ENCODE measurements at regions not wholly inside any gene's neighbourhood (a gene's known extent, or its start where the extent isn't known, plus 50 kb on each side); places are given as distances from the start of the nearest gene placed in this dataset.

DNA sequence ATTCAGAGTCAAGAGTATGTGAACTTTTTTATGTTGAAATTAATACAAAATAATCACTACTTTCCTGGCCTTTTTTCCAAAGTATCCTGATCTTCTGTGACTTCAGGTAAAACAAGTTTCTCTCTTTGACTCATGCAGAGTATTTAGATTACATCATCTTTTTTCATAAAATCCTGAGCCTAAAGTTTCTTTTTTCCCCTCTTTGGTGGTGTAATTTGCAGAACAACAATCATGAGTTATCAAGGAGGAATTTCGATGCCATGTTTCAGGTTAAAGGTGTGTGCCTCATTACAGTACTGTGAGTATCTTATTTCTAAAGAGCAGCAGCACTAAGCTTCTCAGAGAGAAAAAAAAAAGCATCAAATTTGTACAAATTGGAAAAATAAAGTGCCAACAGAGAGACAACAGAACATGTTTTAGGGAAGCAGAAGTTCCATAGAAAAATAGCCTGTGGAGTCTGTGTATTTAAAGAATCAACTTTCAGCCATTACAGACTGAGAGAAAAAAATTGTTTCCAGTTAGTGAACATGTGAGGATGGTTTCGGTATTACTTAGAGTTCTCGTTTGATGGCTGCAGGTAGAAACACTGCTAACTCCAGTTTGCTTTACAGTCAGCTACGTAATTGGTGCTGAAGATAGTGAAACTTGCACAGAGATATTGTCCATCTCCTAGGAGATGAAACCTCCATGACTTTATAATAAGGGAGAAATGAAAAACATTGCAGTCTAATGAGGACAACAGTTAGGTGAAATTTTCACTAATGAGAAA is 78.1 kb upstream of the PCDH9 start:
- H2BK5ac ChIP-seq (ENCODE audit: low read depth, low read length) = no peak overlapping the region
- no peak overlapping the region for H2BK20ac ChIP-seq (ENCODE audit: low read length)
- H4K20me1 ChIP-seq (replicated peaks in 1 of 2; ENCODE audit: control insufficient read depth in 1 of 2, insufficient read depth in 2 of 2, low read length in 2 of 2) = no peaks in the 10 kb centered on the region
- no peak overlapping the region for H3K4me3 ChIP-seq (ENCODE audit: extremely low read depth in 1 of 4, insufficient read depth in 2 of 4, low read depth in 3 of 4, low read length in 4 of 4)
- H3K4ac ChIP-seq (replicated peaks; ENCODE audit: insufficient read length, low read depth, low read length) = no peak overlapping the region
- no peak overlapping the region for H3K14ac ChIP-seq (ENCODE audit: insufficient read length)
- H2BK120ac ChIP-seq (replicated peaks; ENCODE audit: low read depth, low read length) = no peak overlapping the region
- no peaks in the 10 kb centered on the region for H3K36me3 ChIP-seq (ENCODE audit: control insufficient read depth in 2 of 4, insufficient read depth in 4 of 4, low read length in 3 of 4)
- ChIA-PET POLR2A (ENCODE audit: partially characterized antibody) (no interaction called here), CTCF (ENCODE audit: partially characterized antibody) (no interaction called here)
- no peak overlapping the region for H2BK15ac ChIP-seq (ENCODE audit: low read length)
- DNase-seq (ENCODE audit: low read depth in 1 of 2, low spot score in 2 of 2) (no peak), FAIRE-seq (no peak)
- no peak overlapping the region for H3K56ac ChIP-seq (replicated peaks; ENCODE audit: insufficient read length, low read depth, low read length)
- 87% methylated on average over 4 of the region's 4 CpGs; no CpG with 5 or more reads in 1 of the 2 experiments for WGBS, 2 experiments (ENCODE audit: extremely low coverage in 1 of 2, insufficient coverage in 1 of 2, insufficient read length in 1 of 2, insufficient replicate concordance in 2 of 2, low coverage in 1 of 2, low lambda C conversion rate in 2 of 2, missing lambda C conversion rate in 1 of 2)
- no peak overlapping the region for H3K27ac ChIP-seq (ENCODE audit: low read depth, low read length)
- H3K9ac ChIP-seq (replicated peaks in 1 of 4; ENCODE audit: extremely low read depth in 1 of 4, low read depth in 3 of 4, low read length in 3 of 4) = no peak overlapping the region
- H3K4me2 ChIP-seq (ENCODE audit: insufficient read depth in 1 of 2, low read depth in 2 of 2, low read length in 2 of 2) = no peak overlapping the region
- no peak overlapping the region for H2AK5ac ChIP-seq (ENCODE audit: low read depth, low read length)
- H4K8ac ChIP-seq (ENCODE audit: extremely low read depth, insufficient read depth, low read length) = no peak overlapping the region
- H3K4me1 ChIP-seq (replicated peaks in 1 of 4; ENCODE audit: control insufficient read depth in 3 of 4, insufficient read depth in 4 of 4, low read length in 3 of 4) = no peaks in the 10 kb centered on the region
- H3K9me3 ChIP-seq (ENCODE audit: insufficient read depth in 2 of 2, low read depth in 1 of 2, low read length in 1 of 2) = no peaks in the 10 kb centered on the region
- no peak overlapping the region for H4K5ac ChIP-seq (ENCODE audit: insufficient read length, low read depth, low read length)
- H3K18ac ChIP-seq (ENCODE audit: extremely low read depth, low read length) = no peak overlapping the region
- H2BK12ac ChIP-seq (ENCODE audit: low read depth, low read length) = no peak overlapping the region
- no peaks in the 10 kb centered on the region for H3K27me3 ChIP-seq (replicated peaks in 1 of 4; ENCODE audit: control insufficient read depth in 3 of 4, extremely low read depth in 1 of 4, insufficient read depth in 3 of 4, low read length in 3 of 4)
- no peaks in the 10 kb centered on the region for H3K79me1 ChIP-seq (ENCODE audit: low read depth, low read length)
- no peak overlapping the region for H3K23ac ChIP-seq (ENCODE audit: insufficient read length)
- H2AFZ ChIP-seq (ENCODE audit: low read length) = no peak overlapping the region
- no peaks in the 10 kb centered on the region for H3K23me2 ChIP-seq (ENCODE audit: low read depth, low read length)
- no peaks in the 10 kb centered on the region for H3K79me2 ChIP-seq (ENCODE audit: control insufficient read depth in 1 of 2, insufficient read depth in 2 of 2, low read length in 2 of 2)
- H4K91ac ChIP-seq (replicated peaks; ENCODE audit: insufficient read length, low read length) = no peak overlapping the region
- TF ChIP-seq HDAC2 (IDR thresholded peaks at IDR 0.05; ENCODE audit: borderline replicate concordance in 1 of 2, low read depth in 2 of 2, low read length in 2 of 2) (no peak), CHD2 (IDR thresholded peaks at IDR 0.05; ENCODE audit: low read length) (no peak), YY1 (IDR thresholded peaks at IDR 0.05; ENCODE audit: low read depth, low read length) (no peak), RAD21 (IDR thresholded peaks at IDR 0.05 in 1 of 2, conservative IDR thresholded peaks at IDR 0.05 in 1 of 2; ENCODE audit: low read depth in 2 of 2, low read length in 2 of 2) (no peak), POLR2A (IDR thresholded peaks at IDR 0.05; ENCODE audit: control extremely low read depth in 1 of 2, low read depth in 2 of 2, low read length in 2 of 2) (no peak)

Data from H1 (cell line).